Naive thymus-derived CD4-positive, alpha-beta T cell (primary cell): ENCODE measurements at regions not wholly inside any gene's neighbourhood (a gene's known extent, or its start where the extent isn't known, plus 50 kb on each side); places are given as distances from the start of the nearest gene placed in this dataset.

Experiments
- ATAC-seq: fragments of 150-1000 bp; cut with Tn5 transposase; 2 replicates; pipeline ENCODE4 v1.10.0; 2021; ENCODE audit warnings: mild to moderate bottlenecking, moderate library complexity
- CTCF ChIA-PET: fragments of 350-600 bp; sonication (Branson Sonifier 250); formaldehyde crosslinking; loops from one replicate; lab custom pipeline; 2021; ENCODE audit warnings: antibody characterized with exemption; lab: Charles Lee
- POLR2A ChIA-PET: fragments of 350-600 bp; sonication (Branson Sonifier 250); formaldehyde crosslinking; loops from one replicate; lab custom pipeline; 2021; ENCODE audit warnings: antibody characterized with exemption, inconsistent platforms; lab: Charles Lee
- DNase-seq, 9 donors: peaks; one replicate each; pipeline versions ENCODE4 v3.0.0 to v3.0.0-alpha.2; 2020 to 2022; ENCODE audit warnings: mixed read lengths in 1 of 9
- H3K27ac ChIP-seq: one replicate; pipeline ENCODE4 v1.7.0; 2013; ENCODE audit warnings: mild to moderate bottlenecking, low read depth, low read length, moderate library complexity
- H3K27me3 ChIP-seq, 2 donors: one replicate each; pipeline ENCODE4 v1.7.0; 2013; ENCODE audit warnings: low read length in 2 of 2, mild to moderate bottlenecking in 2 of 2, moderate library complexity in 2 of 2; ENCODE audit not compliant: control insufficient read depth in 2 of 2, insufficient read depth in 2 of 2
- H3K36me3 ChIP-seq, 3 experiments: 1 replicate in 2 of 3; 2 replicates in 1 of 3; pipeline ENCODE4 v1.7.0; 2013; ENCODE audit warnings: low read length in 3 of 3, mild to moderate bottlenecking in 3 of 3, moderate library complexity in 1 of 3; ENCODE audit not compliant: insufficient read depth in 3 of 3, control insufficient read depth in 2 of 3
- H3K4me1 ChIP-seq, 2 donors: one replicate each; pipeline ENCODE4 v1.7.0; 2013; ENCODE audit warnings: low read length in 2 of 2, mild to moderate bottlenecking in 2 of 2, moderate library complexity in 1 of 2; ENCODE audit not compliant: control insufficient read depth in 2 of 2, insufficient read depth in 2 of 2
- H3K4me3 ChIP-seq: 2 replicates; pipeline ENCODE4 v1.7.0; 2013; ENCODE audit warnings: mild to moderate bottlenecking, low read length
- H3K9me3 ChIP-seq, 3 experiments: 1 replicate in 2 of 3; 2 replicates in 1 of 3; pipeline ENCODE4 v1.7.0; 2013; ENCODE audit warnings: low read length in 3 of 3; ENCODE audit not compliant: control insufficient read depth in 2 of 3
- H3K27ac Mint-ChIP-seq, 9 donors: one replicate each; pipeline ENCODE4 v1.8.0; 2020 to 2022; ENCODE audit warnings: mixed read lengths in 9 of 9, mild to moderate bottlenecking in 8 of 9, moderate library complexity in 5 of 9, inconsistent platforms in 2 of 9
- H3K27me3 Mint-ChIP-seq, 5 donors: one replicate each; pipeline ENCODE4 v1.8.0; 2021 to 2022; ENCODE audit warnings: mixed read lengths in 5 of 5, mild to moderate bottlenecking in 1 of 5
- H3K36me3 Mint-ChIP-seq, 5 donors: one replicate each; pipeline ENCODE4 v1.8.0; 2020 to 2022; ENCODE audit warnings: mixed read lengths in 5 of 5, mild to moderate bottlenecking in 3 of 5, inconsistent platforms in 1 of 5
- H3K4me1 Mint-ChIP-seq, 7 donors: one replicate each; pipeline ENCODE4 v1.8.0; 2020 to 2022; ENCODE audit warnings: mixed read lengths in 7 of 7, mild to moderate bottlenecking in 3 of 7, inconsistent platforms in 1 of 7
- H3K4me3 Mint-ChIP-seq, 10 donors: one replicate each; pipeline ENCODE4 v1.8.0; 2020 to 2022; ENCODE audit warnings: mild to moderate bottlenecking in 10 of 10, mixed read lengths in 10 of 10, moderate library complexity in 6 of 10, inconsistent platforms in 2 of 10
- H3K9me3 Mint-ChIP-seq, 11 donors: one replicate each; pipeline ENCODE4 v1.8.0; 2020 to 2022; ENCODE audit warnings: mixed read lengths in 11 of 11, mild to moderate bottlenecking in 4 of 11, inconsistent platforms in 1 of 11, moderate library complexity in 1 of 11
- intact Hi-C, 2 donors: fragments of 100-400 bp; cut with micrococcal nuclease; formaldehyde crosslinking; loops; one replicate each; pipeline ENCODE4 v1.15.1; 2023

GRCh38 chr4:175470131-175470530 is 341.9 kb downstream of the GPM6A start:
- Histone ChIP-seq H3K27me3 (no peaks in the 10 kb centered on the region), H3K4me1 (no peaks in the 10 kb centered on the region), H3K9me3 (no peaks in the 10 kb centered on the region), H3K27ac (no peak overlapping the region), H3K4me3 (no peak overlapping the region), H3K36me3 (no peaks in the 10 kb centered on the region)
- Mint-ChIP-seq H3K36me3 (no peaks in the 10 kb centered on the region), H3K4me1 (no peaks in the 10 kb centered on the region), H3K4me3 (no peak overlapping the region), H3K9me3 (peaks cover 0 to 10% (median 5%) of the 10 kb centered on the region in 11 donors), H3K27me3 (no peaks in the 10 kb centered on the region), H3K27ac (no peak overlapping the region)
- ATAC-seq = no peak
- POLR2A ChIA-PET = no interaction called here
- DNase-seq = no peak
- intact Hi-C loops = no loop called here
- CTCF ChIA-PET = no interaction called here

- H3K27ac ChIP-seq = no peak overlapping the region
- Mint-ChIP-seq H3K9me3 (peaks cover 0 to 7% (median 0%) of the 10 kb centered on the region in 11 donors), H3K4me1 (no peaks in the 10 kb centered on the region), H3K27ac (no peak overlapping the region), H3K4me3 (no peak overlapping the region), H3K36me3 (no peaks in the 10 kb centered on the region), H3K27me3 (no peaks in the 10 kb centered on the region)
- ChIA-PET CTCF (no interaction called here), POLR2A (no interaction called here)
- no peaks in the 10 kb centered on the region for H3K9me3 ChIP-seq
- no peaks in the 10 kb centered on the region for H3K4me1 ChIP-seq
- no peak for DNase-seq
- H3K4me3 ChIP-seq = no peak overlapping the region
- no peak for ATAC-seq
- no peaks in the 10 kb centered on the region for H3K27me3 ChIP-seq
- intact Hi-C loops = no loop called here
- no peaks in the 10 kb centered on the region for H3K36me3 ChIP-seq
Observed at GRCh38 chr4:175480404-175480803, 331.7 kb downstream of the GPM6A start.

GRCh38 chr4:175499735-175500352 is 312.2 kb downstream of the GPM6A start:
- no peaks in the 10 kb centered on the region for H3K36me3 ChIP-seq
- Mint-ChIP-seq H3K27ac (no peak overlapping the region), H3K4me1 (no peaks in the 10 kb centered on the region), H3K9me3 (peaks cover 2 to 24% (median 5%) of the 10 kb centered on the region in 11 donors), H3K36me3 (no peaks in the 10 kb centered on the region), H3K27me3 (no peaks in the 10 kb centered on the region), H3K4me3 (no peak overlapping the region)
- ATAC-seq = peak; percentile 20
- POLR2A ChIA-PET = no interaction called here
- intact Hi-C loops = no loop called here
- no peak overlapping the region for H3K4me3 ChIP-seq
- peaks cover 0 to 9% (median 0%) of the 10 kb centered on the region in 3 experiments for H3K9me3 ChIP-seq
- no peaks in the 10 kb centered on the region for H3K4me1 ChIP-seq
- H3K27me3 ChIP-seq = no peaks in the 10 kb centered on the region
- CTCF ChIA-PET = no interaction called here
- H3K27ac ChIP-seq = no peak overlapping the region
- DNase-seq = no peak

GRCh38 chr4:175504318-175504717 is 307.7 kb downstream of the GPM6A start:
- DNase-seq (no peak), ATAC-seq (no peak)
- Mint-ChIP-seq H3K4me3 (no peak overlapping the region), H3K4me1 (no peaks in the 10 kb centered on the region), H3K27ac (no peak overlapping the region), H3K27me3 (peaks cover 0 to 4% (median 0%) of the 10 kb centered on the region in 5 donors), H3K36me3 (no peaks in the 10 kb centered on the region), H3K9me3 (peaks cover 0 to 29% (median 5%) of the 10 kb centered on the region in 11 donors)
- H3K27me3 ChIP-seq = no peaks in the 10 kb centered on the region
- H3K4me1 ChIP-seq = no peaks in the 10 kb centered on the region
- H3K9me3 ChIP-seq = peaks cover 0 to 5% (median 0%) of the 10 kb centered on the region in 3 experiments
- ChIA-PET POLR2A (no interaction called here), CTCF (no interaction called here)
- H3K27ac ChIP-seq = no peak overlapping the region
- no peak overlapping the region for H3K4me3 ChIP-seq
- intact Hi-C loops = no loop called here
- no peaks in the 10 kb centered on the region for H3K36me3 ChIP-seq

GRCh38 chr4:175509320-175509719 is 302.7 kb downstream of the GPM6A start:
- H3K4me3 ChIP-seq = no peak overlapping the region
- POLR2A ChIA-PET = no interaction called here
- H3K4me1 ChIP-seq = no peaks in the 10 kb centered on the region
- Mint-ChIP-seq H3K4me3 (no peak overlapping the region), H3K9me3 (peaks cover 0 to 19% (median 4%) of the 10 kb centered on the region in 11 donors), H3K27ac (no peak overlapping the region), H3K4me1 (no peaks in the 10 kb centered on the region), H3K36me3 (no peaks in the 10 kb centered on the region), H3K27me3 (peaks cover 0 to 4% (median 0%) of the 10 kb centered on the region in 5 donors)
- H3K27me3 ChIP-seq = no peaks in the 10 kb centered on the region
- DNase-seq = no peak
- H3K36me3 ChIP-seq = no peaks in the 10 kb centered on the region
- H3K27ac ChIP-seq = no peak overlapping the region
- intact Hi-C loops = no loop called here
- no peak for ATAC-seq
- H3K9me3 ChIP-seq = no peaks in the 10 kb centered on the region
- CTCF ChIA-PET = no interaction called here

GRCh38 chr4:175511861-175512260 is 300.2 kb downstream of the GPM6A start:
- no peak for DNase-seq
- Mint-ChIP-seq H3K36me3 (no peaks in the 10 kb centered on the region), H3K4me1 (no peaks in the 10 kb centered on the region), H3K9me3 (peaks cover 0 to 17% (median 4%) of the 10 kb centered on the region in 11 donors), H3K27ac (no peak overlapping the region), H3K27me3 (peaks cover 0 to 4% (median 0%) of the 10 kb centered on the region in 5 donors), H3K4me3 (no peak overlapping the region)
- H3K36me3 ChIP-seq = no peaks in the 10 kb centered on the region
- ChIA-PET CTCF (no interaction called here), POLR2A (no interaction called here)
- intact Hi-C loops = no loop called here
- no peak overlapping the region for H3K27ac ChIP-seq
- H3K4me1 ChIP-seq = no peaks in the 10 kb centered on the region
- no peaks in the 10 kb centered on the region for H3K27me3 ChIP-seq
- no peaks in the 10 kb centered on the region for H3K9me3 ChIP-seq
- H3K4me3 ChIP-seq = no peak overlapping the region
- ATAC-seq = no peak

- Mint-ChIP-seq H3K4me1 (no peaks in the 10 kb centered on the region), H3K9me3 (peaks cover 0 to 12% (median 0%) of the 10 kb centered on the region in 11 donors), H3K27me3 (no peaks in the 10 kb centered on the region), H3K36me3 (no peaks in the 10 kb centered on the region), H3K4me3 (no peak overlapping the region), H3K27ac (no peak overlapping the region)
- intact Hi-C loops = no loop called here
- H3K4me1 ChIP-seq = no peaks in the 10 kb centered on the region
- ATAC-seq (no peak), DNase-seq (no peak)
- ChIA-PET CTCF (interaction anchor here (0.6 kb wide), 1 partner anchor 1159 kb away, joined by 3 read pairs; no protein-coding TSS in a partner anchor), POLR2A (no interaction called here)
- H3K27ac ChIP-seq = no peak overlapping the region
- H3K36me3 ChIP-seq = no peaks in the 10 kb centered on the region
- no peaks in the 10 kb centered on the region for H3K9me3 ChIP-seq
- no peaks in the 10 kb centered on the region for H3K27me3 ChIP-seq
- no peak overlapping the region for H3K4me3 ChIP-seq
Observed at GRCh38 chr4:175514174-175514573, 297.9 kb downstream of the GPM6A start.
